Smooth muscle cell (in vitro differentiated cells): ENCODE measurements at regions not wholly inside any gene's neighbourhood (a gene's known extent, or its start where the extent isn't known, plus 50 kb on each side); places are given as distances from the start of the nearest gene placed in this dataset.

Experiments
- DNase-seq: peaks from one replicate; lab custom pipeline; 2025; ENCODE audit not compliant: unreplicated experiment; lab: John Stamatoyannopoulos, UW
- H2AFZ ChIP-seq: fragments of 200-600 bp; sonication (generic); 2 replicates; pipeline ENCODE4 v1.6.0; 2016; ENCODE audit warnings: antibody characterized with exemption, low read depth, mild to moderate bottlenecking
- H3F3A ChIP-seq: fragments of 200-600 bp; sonication (generic); 2 replicates; pipeline ENCODE4 v1.6.0; 2017; ENCODE audit warnings: antibody characterized with exemption, low read depth
- H3K27ac ChIP-seq: fragments of 200-600 bp; sonication (generic); 2 replicates; pipeline ENCODE4 v1.5.1; 2016; ENCODE audit warnings: low read depth, mild to moderate bottlenecking
- H3K27me3 ChIP-seq: fragments of 200-600 bp; sonication (generic); 2 replicates; pipeline ENCODE4 v1.6.1; 2016; ENCODE audit warnings: low read depth, mild to moderate bottlenecking
- H3K36me3 ChIP-seq: fragments of 200-600 bp; sonication (generic); 2 replicates; pipeline ENCODE4 v1.5.1; 2016; ENCODE audit warnings: low read depth
- H3K4me1 ChIP-seq: fragments of 200-600 bp; sonication (generic); 2 replicates; pipeline ENCODE4 v1.5.1; 2016; ENCODE audit warnings: low read depth
- H3K4me2 ChIP-seq: fragments of 200-600 bp; sonication (generic); 2 replicates; pipeline ENCODE4 v1.6.0; 2016; ENCODE audit warnings: mild to moderate bottlenecking
- H3K4me3 ChIP-seq: fragments of 200-600 bp; sonication (generic); 2 replicates; pipeline ENCODE4 v1.5.1; 2016; ENCODE audit warnings: mild to moderate bottlenecking
- H3K79me2 ChIP-seq: fragments of 200-600 bp; sonication (generic); 2 replicates; pipeline ENCODE4 v1.6.0; 2016; ENCODE audit warnings: low read depth, mild to moderate bottlenecking
- H3K9ac ChIP-seq: fragments of 200-600 bp; sonication (generic); 2 replicates; pipeline ENCODE4 v1.6.0; 2016; ENCODE audit warnings: low read depth
- H3K9me3 ChIP-seq: fragments of 200-600 bp; sonication (generic); replicated peaks from 2 replicates; pipeline ENCODE4 v1.5.1; 2016; ENCODE audit warnings: low read depth
- H4K20me1 ChIP-seq: fragments of 200-600 bp; sonication (generic); 2 replicates; pipeline ENCODE4 v1.6.0; 2016; ENCODE audit warnings: low read depth
- WGBS: methylation state at CpG from one replicate; pipeline ENCODE4 v1.1.7; 2016; ENCODE audit warnings: low lambda C conversion rate; 5-methylcytosine and 5-hydroxymethylcytosine counted together
- TF ChIP-seq, protein P1 (sequence below): fragments of 200-600 bp; sonication (generic); IDR thresholded peaks from 2 replicates; pipeline ENCODE4 v1.5.1; 2017; ENCODE audit warnings: borderline replicate concordance, mild to moderate bottlenecking, antibody characterized with exemption; ENCODE audit not compliant: insufficient read depth, poor library complexity, severe bottlenecking

DNA sequence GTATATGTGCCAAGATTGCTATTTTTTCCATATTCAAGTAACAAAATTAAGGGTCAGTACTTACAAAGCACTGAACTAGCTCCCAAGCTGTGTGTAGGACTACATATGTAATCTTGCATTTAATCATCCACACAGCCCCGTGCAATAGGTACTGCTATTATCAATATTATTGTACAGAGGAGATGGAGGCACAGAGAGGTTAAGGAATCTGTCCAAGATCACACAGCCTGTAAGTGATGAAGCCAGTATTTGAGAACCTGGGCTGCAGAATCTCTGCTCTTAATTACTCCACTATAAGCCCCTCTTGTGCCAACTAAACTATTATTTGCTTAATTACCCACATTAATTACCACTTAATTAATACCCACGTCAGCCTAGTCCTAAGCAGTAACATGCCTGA, 134.1 kb downstream of the KATNIP start:
- no peaks in the 10 kb centered on the region for H4K20me1 ChIP-seq
- no peaks in the 10 kb centered on the region for H3K9me3 ChIP-seq
- H3K9ac ChIP-seq = no peak overlapping the region
- H3K27ac ChIP-seq = no peak overlapping the region
- no peak overlapping the region for H2AFZ ChIP-seq
- TF ChIP-seq, protein P1, sequence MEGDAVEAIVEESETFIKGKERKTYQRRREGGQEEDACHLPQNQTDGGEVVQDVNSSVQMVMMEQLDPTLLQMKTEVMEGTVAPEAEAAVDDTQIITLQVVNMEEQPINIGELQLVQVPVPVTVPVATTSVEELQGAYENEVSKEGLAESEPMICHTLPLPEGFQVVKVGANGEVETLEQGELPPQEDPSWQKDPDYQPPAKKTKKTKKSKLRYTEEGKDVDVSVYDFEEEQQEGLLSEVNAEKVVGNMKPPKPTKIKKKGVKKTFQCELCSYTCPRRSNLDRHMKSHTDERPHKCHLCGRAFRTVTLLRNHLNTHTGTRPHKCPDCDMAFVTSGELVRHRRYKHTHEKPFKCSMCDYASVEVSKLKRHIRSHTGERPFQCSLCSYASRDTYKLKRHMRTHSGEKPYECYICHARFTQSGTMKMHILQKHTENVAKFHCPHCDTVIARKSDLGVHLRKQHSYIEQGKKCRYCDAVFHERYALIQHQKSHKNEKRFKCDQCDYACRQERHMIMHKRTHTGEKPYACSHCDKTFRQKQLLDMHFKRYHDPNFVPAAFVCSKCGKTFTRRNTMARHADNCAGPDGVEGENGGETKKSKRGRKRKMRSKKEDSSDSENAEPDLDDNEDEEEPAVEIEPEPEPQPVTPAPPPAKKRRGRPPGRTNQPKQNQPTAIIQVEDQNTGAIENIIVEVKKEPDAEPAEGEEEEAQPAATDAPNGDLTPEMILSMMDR = no peak
- no peaks in the 10 kb centered on the region for H3K27me3 ChIP-seq
- no peak overlapping the region for H3K4me2 ChIP-seq
- no peaks in the 10 kb centered on the region for H3K79me2 ChIP-seq
- no peaks in the 10 kb centered on the region for H3K36me3 ChIP-seq
- H3K4me3 ChIP-seq = no peak overlapping the region
- DNase-seq = no peak
- H3F3A ChIP-seq = no peaks in the 10 kb centered on the region
- 92% methylated on average over 2 of the region's 2 CpGs for WGBS
- no peaks in the 10 kb centered on the region for H3K4me1 ChIP-seq

DNA sequence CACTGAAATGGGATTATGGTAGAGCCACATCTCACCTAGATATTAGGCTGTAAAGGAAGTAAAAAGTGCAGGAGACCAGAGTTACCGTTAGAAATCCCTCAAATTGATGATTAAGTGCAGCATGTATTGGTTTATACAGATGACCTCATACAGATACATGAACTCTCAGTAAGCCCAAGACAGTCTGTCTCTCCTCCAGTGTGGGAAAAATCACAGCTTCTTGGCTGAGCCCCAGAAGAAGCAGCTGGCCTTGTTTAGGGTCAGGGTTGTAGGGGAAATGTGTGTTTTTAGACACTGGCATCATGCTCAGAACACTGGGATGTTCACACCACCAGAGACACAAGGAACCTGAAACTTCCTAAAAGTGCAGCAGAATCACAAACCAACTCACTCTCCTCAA, 135.9 kb downstream of the KATNIP start:
- 67% methylated on average over 1 of the region's 1 CpG for WGBS
- no peaks in the 10 kb centered on the region for H4K20me1 ChIP-seq
- H3K9ac ChIP-seq = no peak overlapping the region
- no peak for DNase-seq
- H3K4me3 ChIP-seq = no peak overlapping the region
- no peaks in the 10 kb centered on the region for H3K4me1 ChIP-seq
- no peaks in the 10 kb centered on the region for H3K79me2 ChIP-seq
- no peaks in the 10 kb centered on the region for H3K9me3 ChIP-seq
- H2AFZ ChIP-seq = no peak overlapping the region
- H3K4me2 ChIP-seq = no peak overlapping the region
- TF ChIP-seq, protein P1 = no peak
- no peaks in the 10 kb centered on the region for H3K27me3 ChIP-seq
- H3F3A ChIP-seq = no peaks in the 10 kb centered on the region
- H3K27ac ChIP-seq = no peak overlapping the region
- H3K36me3 ChIP-seq = no peaks in the 10 kb centered on the region

DNA sequence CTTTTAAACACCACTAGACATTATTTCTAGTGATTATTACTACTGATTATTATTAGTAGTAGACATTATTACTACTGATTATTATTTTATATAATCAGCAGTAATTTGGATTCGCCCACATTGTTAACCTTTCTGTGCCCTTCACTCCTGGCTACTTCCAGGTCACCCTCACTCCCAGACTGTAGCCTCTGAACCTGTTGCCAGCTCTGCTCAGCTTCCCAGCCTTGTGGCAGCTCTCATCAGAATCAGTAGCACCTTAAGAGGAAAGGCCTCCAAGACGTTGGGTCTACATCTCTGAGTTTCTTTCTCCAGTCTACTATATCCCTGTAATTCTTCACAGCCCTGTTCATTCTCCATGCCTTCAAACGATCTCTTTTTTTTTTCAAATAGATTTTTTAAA, 137.0 kb downstream of the KATNIP start:
- no peaks in the 10 kb centered on the region for H3F3A ChIP-seq
- H3K79me2 ChIP-seq = no peaks in the 10 kb centered on the region
- no peak overlapping the region for H3K9ac ChIP-seq
- no peaks in the 10 kb centered on the region for H3K9me3 ChIP-seq
- no peaks in the 10 kb centered on the region for H4K20me1 ChIP-seq
- H3K4me2 ChIP-seq = no peak overlapping the region
- DNase-seq = no peak
- TF ChIP-seq, protein P1 = no peak
- H3K4me1 ChIP-seq = no peaks in the 10 kb centered on the region
- no peak overlapping the region for H3K27ac ChIP-seq
- 83% methylated on average over 3 of the region's 3 CpGs for WGBS
- no peak overlapping the region for H3K4me3 ChIP-seq
- no peaks in the 10 kb centered on the region for H3K36me3 ChIP-seq
- no peak overlapping the region for H2AFZ ChIP-seq
- H3K27me3 ChIP-seq = no peaks in the 10 kb centered on the region

GRCh38 chr16:27687605-27688004, 137.7 kb downstream of the KATNIP start:
- WGBS = 88% methylated on average over 2 of the region's 2 CpGs

More at GRCh38 chr16:27687605-27688004, 137.7 kb downstream of the KATNIP start:
- no peak for DNase-seq
- no peak overlapping the region for H2AFZ ChIP-seq
- no peak overlapping the region for H3K4me3 ChIP-seq
- H3F3A ChIP-seq = no peaks in the 10 kb centered on the region
- H3K4me2 ChIP-seq = no peak overlapping the region
- TF ChIP-seq, protein P1 = no peak
- no peak overlapping the region for H3K9ac ChIP-seq
- H3K27me3 ChIP-seq = no peaks in the 10 kb centered on the region
- H3K79me2 ChIP-seq = no peaks in the 10 kb centered on the region
- no peaks in the 10 kb centered on the region for H3K4me1 ChIP-seq
- H3K9me3 ChIP-seq = no peaks in the 10 kb centered on the region
- H3K36me3 ChIP-seq = no peaks in the 10 kb centered on the region
- H4K20me1 ChIP-seq = no peaks in the 10 kb centered on the region
- H3K27ac ChIP-seq = no peak overlapping the region
